Retinal pigment epithelial cell (primary cell): ENCODE measurements at regions not wholly inside any gene's neighbourhood (a gene's known extent, or its start where the extent isn't known, plus 50 kb on each side); places are given as distances from the start of the nearest gene placed in this dataset.

Experiments used
- DNase-seq: peaks from one replicate; pipeline ENCODE4 v3.0.0-alpha.2; 2010; ENCODE audit warnings: low read depth
- H3K4me3 ChIP-seq: 2 replicates; pipeline ENCODE4 v1.5.1; 2011; ENCODE audit warnings: mild to moderate bottlenecking, low read length, control low read depth, moderate library complexity
- CTCF ChIP-seq: conservative IDR thresholded peaks from 2 replicates; pipeline ENCODE4 v1.5.1; 2011; ENCODE audit warnings: low read depth, low read length, control low read depth, inconsistent platforms

- no peak overlapping the region for H3K4me3 ChIP-seq
- TF ChIP-seq CTCF = no peak
- DNase-seq = no peak
These were observed 469.6 kb upstream of the VRK2 start for GRCh38 chr2:57576983-57577382.

- H3K4me3 ChIP-seq = no peak overlapping the region
- TF ChIP-seq CTCF = peak; percentile 23
- no peak for DNase-seq
These were observed 448.7 kb upstream of the VRK2 start for GRCh38 chr2:57597940-57598339.

- no peak overlapping the region for H3K4me3 ChIP-seq
- TF ChIP-seq CTCF = no peak
- DNase-seq = no peak
These were observed 448.1 kb upstream of the VRK2 start for GRCh38 chr2:57598551-57598950.

- TF ChIP-seq CTCF = no peak
- no peak for DNase-seq
- H3K4me3 ChIP-seq = no peak overlapping the region
These were observed 443.9 kb upstream of the VRK2 start for GRCh38 chr2:57602733-57603132.

- H3K4me3 ChIP-seq = no peak overlapping the region
- TF ChIP-seq CTCF = no peak
These were observed 431.6 kb upstream of the VRK2 start for GRCh38 chr2:57614988-57615387.

GRCh38 chr2:57615855-57616556 is 430.6 kb upstream of the VRK2 start:
- H3K4me3 ChIP-seq = no peak overlapping the region
- TF ChIP-seq CTCF = no peak
- DNase-seq = peak; percentile 81

More at GRCh38 chr2:57614988-57615387, 431.6 kb upstream of the VRK2 start:
- no peak for DNase-seq

GRCh38 chr2:57617318-57617717 is 429.3 kb upstream of the VRK2 start:
- TF ChIP-seq CTCF = no peak
- H3K4me3 ChIP-seq = no peak overlapping the region
- DNase-seq = no peak
